GM19351 (cell line): ENCODE measurements at regions not wholly inside any gene's neighbourhood (a gene's known extent, or its start where the extent isn't known, plus 50 kb on each side); places are given as distances from the start of the nearest gene placed in this dataset.

Experiments used
- ATAC-seq: cut with Tn5 transposase; IDR thresholded peaks from one replicate; pipeline ENCODE4 v1.9.1; 2021; ENCODE audit warnings: mild to moderate bottlenecking, moderate library complexity; ENCODE audit not compliant: unreplicated experiment

GRCh38 chr4:181234951-181235680, 1008.1 kb upstream of the TENM3 start:
- ATAC-seq = no peak

GRCh38 chr4:181245326-181245725, 997.9 kb upstream of the TENM3 start:
- ATAC-seq = no peak

- ATAC-seq = no peak
Measured at GRCh38 chr4:181249031-181249430, 994.2 kb upstream of the TENM3 start.

- ATAC-seq = no peak
Measured at GRCh38 chr4:181254771-181255170, 988.4 kb upstream of the TENM3 start.

- ATAC-seq = no peak
Measured at GRCh38 chr4:181258569-181258968, 984.6 kb upstream of the TENM3 start.

- ATAC-seq = no peak
Measured at GRCh38 chr4:181259081-181259709, 984.0 kb upstream of the TENM3 start.

- ATAC-seq = no peak
Measured at GRCh38 chr4:181261279-181261678, 981.9 kb upstream of the TENM3 start.

GRCh38 chr4:181264893-181265292, 978.3 kb upstream of the TENM3 start:
- ATAC-seq = no peak

GRCh38 chr4:181265370-181265769, 977.8 kb upstream of the TENM3 start:
- no peak for ATAC-seq

GRCh38 chr4:181271116-181271640, 972.0 kb upstream of the TENM3 start:
- no peak for ATAC-seq

- ATAC-seq = no peak
Measured at GRCh38 chr4:181272422-181272821, 970.8 kb upstream of the TENM3 start.

- no peak for ATAC-seq
Measured at GRCh38 chr4:181278941-181279340, 964.3 kb upstream of the TENM3 start.

- no peak for ATAC-seq
Measured at GRCh38 chr4:181281451-181281850, 961.8 kb upstream of the TENM3 start.

- ATAC-seq = no peak
Measured at GRCh38 chr4:181289198-181289597, 954.0 kb upstream of the TENM3 start.

- no peak for ATAC-seq
Measured at GRCh38 chr4:181291615-181292014, 951.6 kb upstream of the TENM3 start.

- ATAC-seq = no peak
Measured at GRCh38 chr4:181293014-181293413, 950.2 kb upstream of the TENM3 start.

GRCh38 chr4:181293541-181293940, 949.7 kb upstream of the TENM3 start:
- ATAC-seq = no peak

- no peak for ATAC-seq
Measured at GRCh38 chr4:181294421-181294820, 948.8 kb upstream of the TENM3 start.

GRCh38 chr4:181301735-181302710, 941.2 kb upstream of the TENM3 start:
- ATAC-seq = peak; percentile 93

GRCh38 chr4:181307824-181308223, 935.4 kb upstream of the TENM3 start:
- ATAC-seq = no peak
